HG03571 (cell line): ENCODE measurements at regions not wholly inside any gene's neighbourhood (a gene's known extent, or its start where the extent isn't known, plus 50 kb on each side); places are given as distances from the start of the nearest gene placed in this dataset.
"Not testable (repeated sequence)": the region's sequence is repeated elsewhere in the genome, so short reads cannot be mapped to it uniquely, and the experiment has no call there.

Experiments used
- ATAC-seq: cut with Tn5 transposase; IDR thresholded peaks from one replicate; pipeline ENCODE4 v1.9.1; 2021; ENCODE audit not compliant: unreplicated experiment

DNA sequence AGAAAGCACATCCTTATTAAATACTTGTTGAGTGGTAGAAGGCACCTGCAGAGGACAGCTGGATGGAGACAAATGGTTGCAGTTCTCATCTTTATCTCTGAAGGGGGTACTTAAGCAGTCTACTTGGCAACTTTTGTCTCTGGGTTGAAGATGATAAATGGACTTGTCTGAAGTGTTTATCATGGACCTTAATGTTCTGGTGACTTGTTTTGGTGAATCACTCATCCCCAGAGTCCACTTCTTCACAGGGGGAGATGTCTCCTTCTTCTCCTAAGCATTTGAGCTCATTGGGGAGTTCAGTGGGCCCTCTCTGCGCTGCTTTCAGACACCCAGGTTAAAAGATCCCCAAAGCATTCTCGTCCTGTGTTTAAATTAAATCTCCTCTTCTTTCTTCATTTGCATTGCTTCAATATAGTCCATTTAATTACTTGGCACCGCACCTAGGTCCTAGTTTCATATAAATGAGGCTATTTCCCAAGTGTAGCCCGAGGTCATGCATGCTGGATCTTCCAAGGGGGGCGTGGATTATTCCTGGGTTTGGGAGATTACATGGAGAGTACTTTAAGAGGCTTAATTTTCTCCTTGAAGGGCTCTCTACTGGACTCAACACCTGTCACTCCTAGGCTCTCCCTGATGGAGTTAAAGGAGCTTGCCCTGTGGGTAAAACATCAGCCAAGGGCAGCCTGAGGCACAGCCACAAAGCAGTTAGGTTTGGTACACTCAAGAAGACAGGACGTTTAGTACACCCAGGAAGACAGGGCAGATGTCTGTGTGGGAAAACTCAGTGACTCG lies 239.3 kb upstream of the C2CD4B start:
- no peak for ATAC-seq

DNA sequence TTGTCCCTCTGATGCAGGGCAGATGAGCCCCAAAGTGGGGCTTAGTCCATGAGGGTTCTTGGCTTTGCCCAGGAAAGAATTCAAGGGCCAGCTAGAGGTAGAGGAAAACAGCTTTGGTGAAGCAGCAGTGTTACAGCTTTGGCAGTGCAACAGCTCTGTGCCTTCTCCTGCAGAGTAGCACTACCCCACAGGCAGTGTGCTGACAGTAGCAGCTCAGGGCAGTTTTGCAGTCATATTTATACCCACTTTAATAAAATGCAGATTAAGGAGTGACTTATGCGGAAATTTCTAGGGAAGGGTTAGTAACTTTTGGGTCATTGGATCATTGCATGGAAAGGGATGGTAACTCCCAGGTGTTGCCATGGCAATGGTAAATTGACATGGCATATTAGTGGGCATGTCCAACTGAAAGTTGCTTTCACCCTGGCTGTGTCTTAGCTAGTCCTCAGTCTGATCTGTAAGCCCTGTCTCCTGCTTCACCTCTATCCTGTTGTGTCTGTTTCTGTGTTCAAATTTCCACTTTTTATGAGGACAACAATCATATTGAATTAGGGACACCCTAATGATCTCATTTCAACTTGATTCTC lies 241.3 kb upstream of the C2CD4B start:
- no peak for ATAC-seq

DNA sequence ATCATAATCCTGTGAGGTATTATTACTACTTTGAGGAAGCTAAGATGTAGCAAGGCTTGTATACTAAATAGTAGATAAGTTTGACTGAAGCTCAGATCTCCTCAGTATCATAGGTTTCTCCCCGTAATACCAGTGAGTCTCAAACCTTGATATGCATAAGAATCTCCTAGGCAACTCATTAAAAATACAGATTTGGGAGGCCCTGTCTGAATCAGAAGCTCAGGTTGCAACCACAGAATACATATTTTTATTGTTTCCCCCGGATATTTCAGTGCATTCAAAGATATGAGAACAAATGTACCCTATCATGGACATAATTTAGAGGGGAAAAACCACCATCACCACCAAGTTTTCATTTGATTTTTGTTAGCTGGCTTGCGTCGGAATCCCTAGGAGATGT lies 242.1 kb upstream of the C2CD4B start:
- no peak for ATAC-seq

DNA sequence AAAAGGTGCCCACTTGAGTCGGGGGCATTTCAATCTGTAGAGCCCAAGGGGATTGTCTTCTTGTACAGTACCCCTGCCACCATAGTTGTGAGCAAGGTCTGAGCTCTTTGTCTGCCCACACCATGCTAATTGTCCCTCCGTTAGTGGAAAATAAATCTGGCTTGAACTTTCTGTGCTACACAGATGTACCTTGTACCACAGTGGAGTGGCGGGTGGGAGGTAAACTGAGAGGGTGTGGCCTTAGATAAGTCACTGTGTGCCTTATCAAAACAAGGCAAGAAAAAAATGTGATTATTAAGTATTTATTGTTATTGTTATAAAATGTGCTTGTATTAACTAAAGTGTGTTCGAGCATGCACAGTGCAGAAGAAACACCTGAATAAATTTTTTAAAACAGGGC lies 242.9 kb upstream of the C2CD4B start:
- no peak for ATAC-seq

DNA sequence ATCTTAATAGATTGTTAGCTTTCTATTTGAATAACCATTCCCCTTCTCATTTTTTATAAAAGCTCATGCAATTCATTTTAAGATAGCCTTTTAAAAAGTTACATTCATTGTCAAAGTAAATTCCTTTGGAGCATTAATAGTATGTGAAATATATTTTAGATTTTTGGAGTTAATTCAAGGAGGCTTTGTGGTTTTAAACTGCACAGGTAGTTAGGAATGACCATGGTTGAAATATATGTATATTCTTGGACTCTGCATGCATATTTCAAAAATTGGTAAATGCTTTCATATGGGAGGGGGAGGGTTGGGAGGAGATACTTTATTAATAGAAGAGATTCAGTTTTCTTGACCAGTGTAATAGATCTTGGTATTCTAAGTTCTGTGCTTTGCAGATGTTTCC lies 244.4 kb upstream of the C2CD4B start:
- no peak for ATAC-seq

DNA sequence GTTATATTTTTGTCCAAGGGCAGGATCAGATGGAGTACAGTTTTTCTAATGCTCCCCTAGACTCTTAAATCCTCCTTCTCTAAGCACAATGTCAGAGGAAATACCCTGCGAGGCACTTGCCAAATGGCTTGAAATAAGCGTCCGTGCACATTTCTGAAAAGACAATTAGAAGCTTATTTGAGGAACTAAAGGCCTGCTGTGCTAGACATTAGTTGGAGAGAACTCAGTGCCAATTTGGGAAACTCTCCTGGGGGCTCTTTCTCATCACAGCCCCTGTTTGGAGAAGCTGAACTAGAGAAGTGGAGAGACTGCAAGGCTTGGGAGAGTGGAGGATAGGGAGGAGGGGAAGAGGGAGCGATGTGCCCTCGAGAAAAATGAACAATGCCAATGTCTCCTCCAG lies 247.6 kb upstream of the C2CD4B start:
- no peak for ATAC-seq

DNA sequence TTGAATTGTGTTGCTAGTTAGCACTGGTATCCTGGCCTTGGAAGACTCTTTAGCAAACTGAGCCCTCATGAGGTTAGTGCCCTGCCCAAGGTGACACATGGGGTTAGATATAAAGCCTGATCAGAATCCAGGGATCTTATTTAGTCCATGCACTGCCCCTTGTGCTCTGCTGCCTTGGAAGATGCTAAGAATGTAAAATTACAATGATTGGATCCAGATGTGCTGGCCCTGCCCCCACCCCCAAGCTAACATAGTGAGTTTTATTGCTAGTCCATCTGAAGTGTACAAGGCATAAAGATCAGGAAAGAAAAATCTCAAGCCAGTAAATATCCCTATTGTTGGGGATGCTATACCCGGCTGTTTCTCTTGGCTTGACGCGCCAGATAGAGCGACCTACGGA lies 248.1 kb upstream of the C2CD4B start:
- no peak for ATAC-seq

DNA sequence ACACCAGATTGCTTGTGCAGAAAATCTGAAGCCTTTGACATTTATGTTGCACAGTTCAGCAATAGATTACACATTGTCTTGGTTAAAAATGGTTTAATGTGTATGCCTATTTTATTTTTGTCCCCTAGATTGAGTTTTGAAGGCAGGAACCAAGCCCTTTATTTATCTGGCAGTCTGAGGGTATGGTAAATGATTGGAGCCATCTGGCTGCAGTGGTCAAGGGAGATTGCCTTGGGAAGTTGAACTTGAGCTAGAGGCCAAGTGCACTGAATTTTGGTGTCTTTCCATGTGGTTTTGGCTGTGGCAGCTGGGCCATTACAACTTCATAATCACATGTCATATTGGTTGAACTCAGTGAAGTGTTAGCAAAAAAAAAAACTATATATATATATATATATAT lies 248.7 kb upstream of the C2CD4B start:
- ATAC-seq = no peak

DNA sequence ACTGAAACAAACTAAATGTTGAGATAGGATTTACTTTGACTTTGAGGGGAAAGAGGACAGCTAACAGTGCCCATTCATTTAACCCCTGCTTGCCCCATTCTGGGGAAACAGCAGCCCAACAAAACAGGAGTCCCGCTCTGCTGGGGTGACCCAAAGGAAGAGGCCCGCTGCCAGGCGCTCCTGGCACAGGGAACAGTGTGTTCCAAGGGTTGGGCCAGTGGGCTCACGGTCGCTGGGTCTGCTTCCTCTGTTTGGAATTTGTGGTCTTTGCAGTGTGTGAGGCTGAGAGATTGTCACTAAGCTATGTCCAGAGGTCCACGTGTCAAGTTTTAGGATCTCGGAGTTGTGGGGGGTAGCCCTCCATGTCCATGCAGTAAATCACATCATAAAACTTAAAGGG lies 250.4 kb upstream of the C2CD4B start:
- ATAC-seq = no peak

DNA sequence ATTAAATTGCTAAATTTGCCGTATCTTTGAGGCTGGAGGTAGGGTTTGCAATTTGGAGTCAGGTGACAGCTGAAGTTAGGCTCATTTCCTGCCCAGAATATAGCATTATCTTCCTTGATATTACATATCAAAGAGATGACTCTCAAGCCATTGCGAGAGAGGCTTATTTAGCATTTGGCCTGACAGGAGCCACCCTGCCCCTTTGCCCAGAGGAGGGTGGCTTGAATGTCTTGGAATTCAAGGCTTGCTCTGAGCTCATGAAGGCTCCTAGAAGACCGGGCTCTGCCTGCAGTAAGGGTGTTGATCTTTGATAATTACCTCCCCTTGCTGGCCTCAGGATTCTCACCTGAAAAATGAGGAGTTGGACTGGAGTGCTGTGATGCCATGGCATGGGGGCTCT lies 251.4 kb upstream of the C2CD4B start:
- ATAC-seq = no peak

DNA sequence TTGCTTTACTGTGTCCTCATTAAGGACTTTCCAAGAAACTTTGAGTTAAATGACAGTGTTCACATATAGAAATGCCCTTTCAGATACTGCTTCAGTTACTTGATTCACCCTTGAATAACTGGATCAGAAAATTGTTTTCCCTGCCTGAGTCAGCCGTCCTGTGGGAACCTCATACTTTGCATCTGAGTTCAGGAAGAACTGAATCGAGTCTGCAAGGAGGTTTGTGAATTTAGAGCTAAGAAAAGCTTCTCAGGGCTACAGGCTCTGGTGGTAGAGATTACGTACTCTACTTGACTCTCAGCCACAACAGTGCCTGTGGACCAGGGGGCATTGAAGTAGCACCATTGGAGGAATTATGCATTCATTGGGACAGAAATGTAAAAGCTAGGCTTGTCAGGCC lies 252.4 kb upstream of the C2CD4B start:
- ATAC-seq = no peak

DNA sequence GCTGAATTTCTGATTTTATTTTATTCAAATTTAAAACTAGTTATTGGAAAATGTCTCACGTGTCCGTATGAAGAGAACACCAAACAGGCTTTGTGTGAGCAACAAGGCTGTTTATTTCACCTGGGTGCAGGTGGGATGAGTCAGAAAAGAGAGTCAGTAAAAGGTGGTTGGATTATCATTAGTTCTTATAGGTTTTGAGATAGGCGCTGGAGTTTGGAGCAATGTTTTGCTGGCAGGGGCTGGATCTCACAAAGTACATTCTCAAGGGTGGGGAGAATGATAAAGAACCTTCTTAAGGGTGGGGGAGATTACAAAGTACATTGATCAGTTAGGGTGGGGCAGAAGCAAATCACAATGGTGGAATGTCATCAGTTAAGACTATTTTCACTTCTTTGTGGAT lies 253.4 kb upstream of the C2CD4B start:
- not testable (repeated sequence) for ATAC-seq

DNA sequence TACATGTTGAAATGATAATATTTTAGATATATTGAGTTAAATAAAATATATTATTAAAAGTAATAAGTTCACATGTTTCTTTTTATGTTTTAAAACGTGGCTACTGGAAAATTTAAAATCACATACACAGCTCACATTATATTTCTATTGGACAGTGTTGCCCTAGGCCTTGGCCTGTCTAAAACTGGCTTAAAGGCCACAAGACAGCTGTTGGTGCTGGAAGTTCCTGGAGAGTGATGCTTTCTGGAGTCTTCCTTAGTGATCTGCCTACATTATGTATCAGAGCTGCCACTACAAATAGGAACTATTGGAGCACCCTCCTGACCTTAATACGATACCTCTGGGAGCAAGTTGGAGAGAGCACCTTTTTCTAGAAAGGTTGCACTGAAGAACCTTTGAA lies 254.1 kb upstream of the C2CD4B start:
- ATAC-seq = no peak

DNA sequence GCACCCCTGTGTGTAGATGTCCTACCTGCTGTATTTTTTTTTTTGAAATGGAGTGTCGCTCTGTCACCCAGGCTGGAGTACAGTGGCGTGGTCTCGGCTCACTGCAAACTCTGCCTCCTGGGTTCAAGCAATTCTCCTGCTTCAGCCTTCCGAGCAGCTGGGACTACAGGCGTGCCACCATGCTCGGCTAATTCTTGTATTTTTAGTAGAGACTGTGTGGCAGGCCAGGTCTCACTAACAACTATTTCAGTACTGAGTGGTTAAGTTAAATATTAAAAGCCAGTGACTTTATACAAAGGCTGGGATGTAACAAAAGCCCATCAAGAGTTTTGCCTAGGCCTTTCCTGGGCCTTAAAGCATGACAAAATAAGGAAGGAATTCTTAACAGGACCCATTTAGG lies 255.3 kb upstream of the C2CD4B start:
- ATAC-seq = not testable (repeated sequence)

DNA sequence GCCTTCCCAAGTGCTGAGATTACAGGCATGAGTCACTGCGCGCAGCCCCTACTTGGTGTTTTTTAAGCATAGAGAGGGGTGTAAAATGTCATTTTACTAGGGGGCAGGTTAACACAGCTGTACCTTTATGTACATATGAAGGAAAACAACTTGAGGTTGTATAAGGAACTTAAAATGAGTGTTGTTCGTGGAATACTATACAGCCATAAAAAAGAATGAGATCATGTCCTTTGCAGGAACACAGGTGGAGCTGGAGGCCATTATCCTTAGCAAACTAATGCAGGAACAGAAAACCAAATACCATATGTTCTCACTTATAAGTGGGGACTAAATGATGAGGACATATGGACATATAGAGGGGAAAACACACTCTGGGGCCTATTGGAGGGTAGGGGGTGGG lies 256.2 kb upstream of the C2CD4B start:
- no peak for ATAC-seq

DNA sequence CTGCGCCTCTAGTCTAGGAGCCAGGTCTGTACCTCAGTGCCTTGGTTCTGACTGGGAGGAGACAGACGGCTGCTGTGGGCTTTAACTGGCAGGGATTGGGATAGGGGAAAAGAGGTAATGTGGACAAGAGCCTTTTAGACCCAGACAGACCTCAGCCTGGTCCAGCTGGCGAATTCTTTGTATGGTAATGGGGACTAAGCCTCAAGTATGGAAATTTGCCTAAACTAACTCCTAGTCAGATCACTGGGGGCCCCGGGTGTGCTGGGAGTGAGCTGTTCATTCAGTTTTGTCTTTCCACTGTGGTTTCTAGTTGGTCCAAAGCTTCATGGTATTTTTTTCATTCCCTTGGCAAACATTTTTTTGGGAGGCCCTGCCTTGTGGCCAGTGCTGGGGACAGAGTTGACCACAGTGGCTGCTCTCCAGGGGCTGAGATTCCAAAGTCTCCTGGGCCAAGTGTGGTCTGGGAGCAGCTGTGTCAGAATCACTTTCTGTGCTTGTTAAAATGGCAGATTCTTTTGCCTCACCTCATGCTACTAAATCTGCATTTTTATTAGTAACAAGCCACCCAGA lies 261.4 kb upstream of the C2CD4B start:
- ATAC-seq = no peak

DNA sequence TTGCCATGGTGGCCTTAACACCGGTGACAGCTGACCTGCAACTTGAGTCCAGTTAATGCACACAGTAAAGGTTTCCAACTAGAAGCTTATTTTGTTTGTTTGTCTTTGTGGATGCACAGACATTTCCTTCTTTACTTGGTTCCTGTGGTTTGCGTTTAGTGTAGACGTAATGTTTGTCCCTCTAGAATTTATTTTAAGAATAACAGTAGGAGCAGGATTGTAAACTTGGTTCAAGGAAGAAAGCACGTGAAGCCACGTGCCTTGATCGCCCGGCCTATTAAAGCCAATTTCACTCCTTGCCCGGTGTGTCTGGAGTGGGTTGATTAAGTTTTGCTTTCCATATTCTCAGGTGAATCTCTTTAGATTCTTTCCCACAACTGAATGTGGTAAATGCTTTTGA lies 263.2 kb upstream of the C2CD4B start:
- no peak for ATAC-seq

DNA sequence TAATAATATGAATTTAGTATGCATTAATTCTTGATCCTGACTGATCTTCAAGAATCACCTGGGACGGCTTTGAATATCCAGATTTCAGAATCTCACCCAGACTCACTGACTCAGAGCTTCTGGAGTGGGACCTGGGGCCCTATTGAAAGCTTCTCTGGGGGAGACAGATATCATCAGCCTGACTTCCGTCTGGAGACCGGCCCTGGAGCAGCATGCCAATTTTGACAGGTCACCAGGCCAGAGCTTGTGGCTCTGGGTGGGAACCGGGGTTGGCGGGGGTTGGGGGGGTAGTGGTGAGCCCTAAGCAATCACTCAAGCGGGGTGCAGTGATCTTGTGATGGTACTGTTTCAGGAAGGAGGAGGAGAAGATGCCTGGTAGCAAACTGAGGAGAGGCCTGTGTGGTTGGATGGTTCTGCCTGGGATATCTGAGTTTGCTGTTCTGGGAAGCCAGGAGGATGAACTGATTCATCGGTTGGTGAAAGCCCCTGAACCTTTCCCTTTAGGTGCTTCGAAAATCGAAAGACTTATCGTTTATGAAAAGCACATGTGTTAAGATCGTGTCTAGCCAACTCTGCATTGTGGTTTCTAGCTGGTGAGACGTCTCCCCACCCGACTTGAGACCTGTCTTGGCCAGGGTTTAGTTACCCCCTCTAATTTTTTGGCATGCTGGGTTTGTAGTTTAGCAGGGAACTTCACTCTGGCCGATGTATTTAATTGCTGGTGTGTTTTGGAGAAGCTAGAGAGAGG lies 263.9 kb upstream of the C2CD4B start:
- ATAC-seq = no peak

DNA sequence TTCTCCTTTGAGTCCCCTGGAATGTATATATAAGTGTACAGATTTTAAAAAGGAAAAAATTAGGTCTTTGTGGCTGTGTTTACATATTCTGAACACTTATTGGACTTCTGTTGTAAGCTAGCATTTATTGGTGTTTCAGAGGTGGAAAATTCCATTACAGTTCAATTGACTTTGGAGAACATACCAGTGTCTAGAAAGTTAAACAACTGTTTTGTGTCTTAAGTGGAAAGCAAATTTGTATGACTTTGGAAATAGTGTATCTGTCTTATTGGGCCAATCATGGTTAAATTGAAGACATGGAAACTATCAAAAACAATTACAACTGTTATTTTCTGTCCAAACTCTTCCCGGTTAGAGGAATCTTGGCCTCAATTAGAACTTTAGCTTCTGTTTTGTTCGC lies 265.0 kb upstream of the C2CD4B start:
- ATAC-seq = no peak

DNA sequence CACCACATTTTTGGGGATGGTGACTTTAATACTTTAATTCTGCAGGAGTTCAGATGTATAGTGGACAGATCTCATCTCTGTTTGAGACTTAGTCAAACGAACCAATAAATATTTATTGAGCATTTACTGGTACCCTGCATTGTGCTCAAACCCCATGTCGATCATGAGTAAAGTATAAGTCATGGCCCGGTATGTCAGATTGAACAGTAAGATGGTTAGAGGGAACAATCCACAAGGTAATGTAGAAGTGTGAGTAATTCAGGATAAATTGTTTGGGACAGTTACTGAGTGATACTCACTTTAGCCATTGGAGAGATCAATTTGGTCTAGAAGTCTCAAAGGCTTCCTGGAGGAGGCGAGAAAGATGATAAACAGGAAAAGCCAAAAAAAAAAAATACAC lies 265.5 kb upstream of the C2CD4B start:
- no peak for ATAC-seq

DNA sequence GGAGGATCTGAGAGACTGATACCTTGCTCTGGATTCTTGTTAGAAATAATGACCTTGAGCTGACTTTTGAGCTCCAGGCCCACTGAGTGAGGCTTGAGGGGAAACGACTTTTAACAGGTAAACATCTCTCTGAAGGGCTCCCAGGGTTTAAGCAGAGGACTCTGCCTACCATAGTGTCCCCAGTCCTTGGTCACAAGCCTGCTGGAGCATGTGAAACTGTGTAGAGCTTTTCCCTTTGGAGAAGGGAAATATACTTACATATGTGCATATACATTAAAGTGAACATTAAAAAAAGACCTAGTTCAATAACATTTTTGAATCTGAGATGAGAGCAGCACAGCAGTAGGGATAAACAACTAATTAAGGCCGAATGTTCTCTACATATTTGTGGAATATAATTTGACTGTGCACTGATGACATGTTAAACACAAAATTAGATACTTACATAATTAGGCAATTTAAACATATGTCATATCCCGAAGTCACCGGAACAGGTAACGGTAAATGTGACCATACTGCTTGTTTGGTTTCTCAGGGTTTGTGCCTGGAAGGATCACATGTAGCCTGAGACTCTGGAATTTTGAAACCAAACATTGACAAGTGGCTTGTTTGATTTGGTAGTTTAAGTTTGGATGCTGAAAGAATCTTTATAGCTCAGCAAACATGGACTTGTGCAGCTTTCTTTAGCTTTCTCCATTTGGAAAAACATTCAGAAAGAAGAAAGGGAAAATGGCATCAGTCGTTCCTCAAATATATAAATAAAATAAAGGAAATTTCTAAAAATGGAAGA lies 266.1 kb upstream of the C2CD4B start:
- no peak for ATAC-seq
